HG03039 (cell line): ENCODE measurements at regions not wholly inside any gene's neighbourhood (a gene's known extent, or its start where the extent isn't known, plus 50 kb on each side); places are given as distances from the start of the nearest gene placed in this dataset.

ENCODE experiments used
- ATAC-seq: cut with Tn5 transposase; IDR thresholded peaks from one replicate; pipeline ENCODE4 v1.9.1; 2021; ENCODE audit warnings: mild to moderate bottlenecking, moderate library complexity; ENCODE audit not compliant: unreplicated experiment

- no peak for ATAC-seq
These were observed 185.3 kb upstream of the BCOR start for GRCh38 chrX:40282946-40283660.

GRCh38 chrX:40282348-40282747 lies 184.6 kb upstream of the BCOR start:
- no peak for ATAC-seq

GRCh38 chrX:40281336-40282005 lies 183.7 kb upstream of the BCOR start:
- no peak for ATAC-seq

- no peak for ATAC-seq
These were observed 182.0 kb upstream of the BCOR start for GRCh38 chrX:40279762-40280161.

GRCh38 chrX:40279091-40279430 lies 181.3 kb upstream of the BCOR start:
- no peak for ATAC-seq

- no peak for ATAC-seq
These were observed 180.8 kb upstream of the BCOR start for GRCh38 chrX:40278340-40279090.

- no peak for ATAC-seq
These were observed 179.9 kb upstream of the BCOR start for GRCh38 chrX:40277672-40278071.

- no peak for ATAC-seq
These were observed 175.7 kb upstream of the BCOR start for GRCh38 chrX:40273356-40274050.

- no peak for ATAC-seq
These were observed 175.0 kb upstream of the BCOR start for GRCh38 chrX:40272776-40273175.

GRCh38 chrX:40272141-40272540 lies 174.4 kb upstream of the BCOR start:
- ATAC-seq, result no peak

- no peak for ATAC-seq
These were observed 170.4 kb upstream of the BCOR start for GRCh38 chrX:40268188-40268520.

GRCh38 chrX:40267334-40268187 lies 169.8 kb upstream of the BCOR start:
- ATAC-seq, result no peak

- no peak for ATAC-seq
These were observed 169.0 kb upstream of the BCOR start for GRCh38 chrX:40266490-40267333.

- ATAC-seq, result no peak
These were observed 168.2 kb upstream of the BCOR start for GRCh38 chrX:40265936-40266335.

- ATAC-seq, result no peak
These were observed 165.3 kb upstream of the BCOR start for GRCh38 chrX:40263014-40263560.

GRCh38 chrX:40262157-40263013 lies 164.6 kb upstream of the BCOR start:
- no peak for ATAC-seq

GRCh38 chrX:40261833-40262156 lies 164.0 kb upstream of the BCOR start:
- ATAC-seq, result no peak

GRCh38 chrX:40260146-40260747 lies 162.5 kb upstream of the BCOR start:
- no peak for ATAC-seq
